ENCODE measurements at regions not wholly inside any gene's neighbourhood (a gene's known extent, or its start where the extent isn't known, plus 50 kb on each side); places are given as distances from the start of the nearest gene placed in this dataset.

DNA sequence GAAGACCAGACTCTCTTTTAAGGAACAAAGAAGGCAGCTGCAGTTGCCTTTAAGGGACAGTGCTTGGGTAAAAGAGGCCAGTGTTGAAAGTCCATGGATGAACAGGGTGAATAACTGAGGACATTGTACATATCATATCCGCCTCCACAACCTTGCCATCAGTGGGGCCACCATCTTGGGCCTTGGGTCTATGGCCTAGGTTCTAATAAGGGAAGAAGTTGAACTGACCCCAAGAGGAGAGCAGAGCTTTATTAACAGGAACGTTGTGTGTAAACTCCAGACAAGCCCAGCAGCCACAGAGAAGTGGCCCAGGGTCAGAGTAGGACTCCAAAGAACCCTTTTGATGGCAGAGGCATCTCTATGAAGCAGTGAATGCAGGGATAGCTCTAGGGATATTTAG, 332.8 kb downstream of the CYP26B1 start:
- TF ChIP-seq, protein P1, sequence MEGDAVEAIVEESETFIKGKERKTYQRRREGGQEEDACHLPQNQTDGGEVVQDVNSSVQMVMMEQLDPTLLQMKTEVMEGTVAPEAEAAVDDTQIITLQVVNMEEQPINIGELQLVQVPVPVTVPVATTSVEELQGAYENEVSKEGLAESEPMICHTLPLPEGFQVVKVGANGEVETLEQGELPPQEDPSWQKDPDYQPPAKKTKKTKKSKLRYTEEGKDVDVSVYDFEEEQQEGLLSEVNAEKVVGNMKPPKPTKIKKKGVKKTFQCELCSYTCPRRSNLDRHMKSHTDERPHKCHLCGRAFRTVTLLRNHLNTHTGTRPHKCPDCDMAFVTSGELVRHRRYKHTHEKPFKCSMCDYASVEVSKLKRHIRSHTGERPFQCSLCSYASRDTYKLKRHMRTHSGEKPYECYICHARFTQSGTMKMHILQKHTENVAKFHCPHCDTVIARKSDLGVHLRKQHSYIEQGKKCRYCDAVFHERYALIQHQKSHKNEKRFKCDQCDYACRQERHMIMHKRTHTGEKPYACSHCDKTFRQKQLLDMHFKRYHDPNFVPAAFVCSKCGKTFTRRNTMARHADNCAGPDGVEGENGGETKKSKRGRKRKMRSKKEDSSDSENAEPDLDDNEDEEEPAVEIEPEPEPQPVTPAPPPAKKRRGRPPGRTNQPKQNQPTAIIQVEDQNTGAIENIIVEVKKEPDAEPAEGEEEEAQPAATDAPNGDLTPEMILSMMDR (IDR thresholded peaks at IDR 0.05), result no peak
- TF ChIP-seq POLR2A (IDR thresholded peaks at IDR 0.05), result no peak
